ENCODE measurements at regions not wholly inside any gene's neighbourhood (a gene's known extent, or its start where the extent isn't known, plus 50 kb on each side); places are given as distances from the start of the nearest gene placed in this dataset.

DNA sequence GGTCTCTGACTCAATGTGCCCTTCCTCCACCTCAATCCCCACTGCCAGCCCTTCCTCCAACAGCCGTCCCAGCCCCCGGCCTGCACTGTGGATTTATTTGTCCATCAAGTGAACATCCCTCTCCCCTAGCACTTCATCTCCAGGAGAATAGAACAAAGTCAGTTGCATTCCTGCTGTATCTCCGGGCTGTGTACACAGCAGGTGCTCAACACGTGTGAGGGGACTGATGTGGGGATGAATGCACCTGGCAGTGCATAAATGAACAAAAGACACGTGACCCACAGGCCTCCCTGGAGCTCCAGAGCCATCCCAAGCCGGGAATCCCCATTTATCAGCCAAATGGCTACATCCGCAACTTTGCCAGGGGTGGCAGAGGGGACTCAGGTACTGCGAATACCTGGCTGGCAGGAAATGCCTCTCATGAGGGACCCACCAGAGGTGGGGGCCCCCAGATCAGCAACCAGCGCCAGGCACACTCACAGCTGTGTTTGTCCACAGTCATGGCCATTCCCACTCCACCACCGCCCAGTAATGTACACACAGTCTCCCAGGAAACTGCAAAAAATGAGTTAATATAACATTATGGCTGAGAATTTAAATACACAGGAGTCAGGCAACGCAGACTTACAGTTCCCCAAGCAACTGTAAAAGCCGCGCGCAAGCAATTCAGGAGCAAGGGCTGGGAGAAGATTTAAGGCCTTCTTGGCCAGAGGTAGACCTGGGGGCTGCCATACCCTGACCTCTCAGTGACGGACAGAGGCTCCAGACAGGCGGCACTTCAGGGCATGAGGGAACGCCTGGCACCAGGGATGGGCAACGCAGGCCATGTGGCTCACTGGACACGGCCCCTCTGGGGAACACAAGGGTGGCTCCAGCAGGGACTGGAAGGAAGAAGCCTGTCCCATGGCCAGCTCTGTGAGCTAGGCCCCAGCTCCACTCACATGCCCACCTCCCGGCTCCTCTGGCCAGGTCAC is 50.3 kb upstream of the TCF20 start:
- TF ChIP-seq, protein P1, sequence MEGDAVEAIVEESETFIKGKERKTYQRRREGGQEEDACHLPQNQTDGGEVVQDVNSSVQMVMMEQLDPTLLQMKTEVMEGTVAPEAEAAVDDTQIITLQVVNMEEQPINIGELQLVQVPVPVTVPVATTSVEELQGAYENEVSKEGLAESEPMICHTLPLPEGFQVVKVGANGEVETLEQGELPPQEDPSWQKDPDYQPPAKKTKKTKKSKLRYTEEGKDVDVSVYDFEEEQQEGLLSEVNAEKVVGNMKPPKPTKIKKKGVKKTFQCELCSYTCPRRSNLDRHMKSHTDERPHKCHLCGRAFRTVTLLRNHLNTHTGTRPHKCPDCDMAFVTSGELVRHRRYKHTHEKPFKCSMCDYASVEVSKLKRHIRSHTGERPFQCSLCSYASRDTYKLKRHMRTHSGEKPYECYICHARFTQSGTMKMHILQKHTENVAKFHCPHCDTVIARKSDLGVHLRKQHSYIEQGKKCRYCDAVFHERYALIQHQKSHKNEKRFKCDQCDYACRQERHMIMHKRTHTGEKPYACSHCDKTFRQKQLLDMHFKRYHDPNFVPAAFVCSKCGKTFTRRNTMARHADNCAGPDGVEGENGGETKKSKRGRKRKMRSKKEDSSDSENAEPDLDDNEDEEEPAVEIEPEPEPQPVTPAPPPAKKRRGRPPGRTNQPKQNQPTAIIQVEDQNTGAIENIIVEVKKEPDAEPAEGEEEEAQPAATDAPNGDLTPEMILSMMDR (IDR thresholded peaks at IDR 0.05; ENCODE audit: low read depth, low read length), result no peak
- peaks cover 19% of the 10 kb centered on the region for H3K4me1 ChIP-seq
- no peak overlapping the region for H3K4me3 ChIP-seq (ENCODE audit: low read depth, low read length)
- no peaks in the 10 kb centered on the region for H3K36me3 ChIP-seq
- DNase-seq, result no peak
- no peaks in the 10 kb centered on the region for H3K9me3 ChIP-seq
- H3K27me3 ChIP-seq, result no peaks in the 10 kb centered on the region

Measured in BE2C (cell line).